ENCODE measurements at regions not wholly inside any gene's neighbourhood (a gene's known extent, or its start where the extent isn't known, plus 50 kb on each side); places are given as distances from the start of the nearest gene placed in this dataset.

GRCh38 chr7:54337466-54337865 is 204.7 kb upstream of the VSTM2A start:
- intact Hi-C loops (cut with micrococcal nuclease), result no loop called here
- ChIA-PET CTCF (no interaction called here), RAD21 (ENCODE audit: low non-redundant PET in 1 of 2, low total read pairs in 2 of 2, uncharacterized antibody in 2 of 2, unreplicated experiment in 2 of 2) (no interaction called here), POLR2A (no interaction called here)
- Histone ChIP-seq H3K9me3 (ENCODE audit: control insufficient read depth in 1 of 2, insufficient read depth in 1 of 2, low read depth in 1 of 2, low read length in 2 of 2) (peaks cover 0 to 3% of the 10 kb centered on the region in 2 experiments; a peak in 2 of 4 replicates), H3K27me3 (ENCODE audit: insufficient read depth, low read length) (no peaks in the 10 kb centered on the region), H3K4me1 (ENCODE audit: control insufficient read depth in 1 of 2, insufficient read depth in 2 of 2, low read length in 2 of 2) (no peaks in the 10 kb centered on the region), H3K79me2 (ENCODE audit: insufficient read depth, low read length) (no peaks in the 10 kb centered on the region), H3K36me3 (ENCODE audit: control insufficient read depth in 1 of 2, insufficient read depth in 2 of 2, low read length in 2 of 2) (no peaks in the 10 kb centered on the region), H2AFZ (ENCODE audit: low read depth, low read length, poor library complexity, severe bottlenecking) (no peak overlapping the region), H3K9ac (ENCODE audit: low read length) (no peak overlapping the region), H3K4me2 (ENCODE audit: low read length) (no peak overlapping the region), H4K20me1 (ENCODE audit: insufficient read depth) (no peaks in the 10 kb centered on the region), H3K9me2 (ENCODE audit: insufficient read depth) (no peaks in the 10 kb centered on the region), H3K4me3 (replicated peaks in 1 of 2; ENCODE audit: low read depth in 1 of 2, low read length in 2 of 2) (no peak overlapping the region), H3K27ac (ENCODE audit: low read depth, low read length) (no peak overlapping the region)
- TF ChIP-seq ZFX (IDR thresholded peaks at IDR 0.05) (no peak), JUND (IDR thresholded peaks at IDR 0.05) (no peak), EZH2phosphoT487 (IDR thresholded peaks at IDR 0.05; ENCODE audit: borderline replicate concordance) (no peak), EGR1 (IDR thresholded peaks at IDR 0.05; ENCODE audit: low read depth) (no peak), YY1 (IDR thresholded peaks at IDR 0.05; ENCODE audit: extremely low read depth, insufficient replicate concordance, low read depth, low read length) (no peak), TCF7L2 (IDR thresholded peaks at IDR 0.05; ENCODE audit: borderline replicate concordance, extremely low read depth, insufficient read depth, insufficient read length) (no peak), MAX (IDR thresholded peaks at IDR 0.05) (no peak), ELF1 (IDR thresholded peaks at IDR 0.05; ENCODE audit: borderline replicate concordance, low read depth) (no peak), EZH2 (IDR thresholded peaks at IDR 0.05) (no peak), SP1 (IDR thresholded peaks at IDR 0.05; ENCODE audit: low read depth) (no peak)
- TF ChIP-seq, protein P1, sequence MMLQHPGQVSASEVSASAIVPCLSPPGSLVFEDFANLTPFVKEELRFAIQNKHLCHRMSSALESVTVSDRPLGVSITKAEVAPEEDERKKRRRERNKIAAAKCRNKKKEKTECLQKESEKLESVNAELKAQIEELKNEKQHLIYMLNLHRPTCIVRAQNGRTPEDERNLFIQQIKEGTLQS (IDR thresholded peaks at IDR 0.05), result no peak
- TF ChIP-seq, protein P2, sequence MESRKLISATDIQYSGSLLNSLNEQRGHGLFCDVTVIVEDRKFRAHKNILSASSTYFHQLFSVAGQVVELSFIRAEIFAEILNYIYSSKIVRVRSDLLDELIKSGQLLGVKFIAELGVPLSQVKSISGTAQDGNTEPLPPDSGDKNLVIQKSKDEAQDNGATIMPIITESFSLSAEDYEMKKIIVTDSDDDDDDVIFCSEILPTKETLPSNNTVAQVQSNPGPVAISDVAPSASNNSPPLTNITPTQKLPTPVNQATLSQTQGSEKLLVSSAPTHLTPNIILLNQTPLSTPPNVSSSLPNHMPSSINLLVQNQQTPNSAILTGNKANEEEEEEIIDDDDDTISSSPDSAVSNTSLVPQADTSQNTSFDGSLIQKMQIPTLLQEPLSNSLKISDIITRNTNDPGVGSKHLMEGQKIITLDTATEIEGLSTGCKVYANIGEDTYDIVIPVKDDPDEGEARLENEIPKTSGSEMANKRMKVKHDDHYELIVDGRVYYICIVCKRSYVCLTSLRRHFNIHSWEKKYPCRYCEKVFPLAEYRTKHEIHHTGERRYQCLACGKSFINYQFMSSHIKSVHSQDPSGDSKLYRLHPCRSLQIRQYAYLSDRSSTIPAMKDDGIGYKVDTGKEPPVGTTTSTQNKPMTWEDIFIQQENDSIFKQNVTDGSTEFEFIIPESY (IDR thresholded peaks at IDR 0.05; ENCODE audit: extremely low read depth, insufficient replicate concordance, low read length), result no peak
- TF ChIP-seq, protein P3, sequence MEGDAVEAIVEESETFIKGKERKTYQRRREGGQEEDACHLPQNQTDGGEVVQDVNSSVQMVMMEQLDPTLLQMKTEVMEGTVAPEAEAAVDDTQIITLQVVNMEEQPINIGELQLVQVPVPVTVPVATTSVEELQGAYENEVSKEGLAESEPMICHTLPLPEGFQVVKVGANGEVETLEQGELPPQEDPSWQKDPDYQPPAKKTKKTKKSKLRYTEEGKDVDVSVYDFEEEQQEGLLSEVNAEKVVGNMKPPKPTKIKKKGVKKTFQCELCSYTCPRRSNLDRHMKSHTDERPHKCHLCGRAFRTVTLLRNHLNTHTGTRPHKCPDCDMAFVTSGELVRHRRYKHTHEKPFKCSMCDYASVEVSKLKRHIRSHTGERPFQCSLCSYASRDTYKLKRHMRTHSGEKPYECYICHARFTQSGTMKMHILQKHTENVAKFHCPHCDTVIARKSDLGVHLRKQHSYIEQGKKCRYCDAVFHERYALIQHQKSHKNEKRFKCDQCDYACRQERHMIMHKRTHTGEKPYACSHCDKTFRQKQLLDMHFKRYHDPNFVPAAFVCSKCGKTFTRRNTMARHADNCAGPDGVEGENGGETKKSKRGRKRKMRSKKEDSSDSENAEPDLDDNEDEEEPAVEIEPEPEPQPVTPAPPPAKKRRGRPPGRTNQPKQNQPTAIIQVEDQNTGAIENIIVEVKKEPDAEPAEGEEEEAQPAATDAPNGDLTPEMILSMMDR (IDR thresholded peaks at IDR 0.05 in 2 of 3, conservative IDR thresholded peaks at IDR 0.05 in 1 of 3; ENCODE audit: borderline replicate concordance in 1 of 3, insufficient read depth in 1 of 3, low read depth in 2 of 3, low read length in 2 of 3), result no peak
- TF ChIP-seq, protein P4, sequence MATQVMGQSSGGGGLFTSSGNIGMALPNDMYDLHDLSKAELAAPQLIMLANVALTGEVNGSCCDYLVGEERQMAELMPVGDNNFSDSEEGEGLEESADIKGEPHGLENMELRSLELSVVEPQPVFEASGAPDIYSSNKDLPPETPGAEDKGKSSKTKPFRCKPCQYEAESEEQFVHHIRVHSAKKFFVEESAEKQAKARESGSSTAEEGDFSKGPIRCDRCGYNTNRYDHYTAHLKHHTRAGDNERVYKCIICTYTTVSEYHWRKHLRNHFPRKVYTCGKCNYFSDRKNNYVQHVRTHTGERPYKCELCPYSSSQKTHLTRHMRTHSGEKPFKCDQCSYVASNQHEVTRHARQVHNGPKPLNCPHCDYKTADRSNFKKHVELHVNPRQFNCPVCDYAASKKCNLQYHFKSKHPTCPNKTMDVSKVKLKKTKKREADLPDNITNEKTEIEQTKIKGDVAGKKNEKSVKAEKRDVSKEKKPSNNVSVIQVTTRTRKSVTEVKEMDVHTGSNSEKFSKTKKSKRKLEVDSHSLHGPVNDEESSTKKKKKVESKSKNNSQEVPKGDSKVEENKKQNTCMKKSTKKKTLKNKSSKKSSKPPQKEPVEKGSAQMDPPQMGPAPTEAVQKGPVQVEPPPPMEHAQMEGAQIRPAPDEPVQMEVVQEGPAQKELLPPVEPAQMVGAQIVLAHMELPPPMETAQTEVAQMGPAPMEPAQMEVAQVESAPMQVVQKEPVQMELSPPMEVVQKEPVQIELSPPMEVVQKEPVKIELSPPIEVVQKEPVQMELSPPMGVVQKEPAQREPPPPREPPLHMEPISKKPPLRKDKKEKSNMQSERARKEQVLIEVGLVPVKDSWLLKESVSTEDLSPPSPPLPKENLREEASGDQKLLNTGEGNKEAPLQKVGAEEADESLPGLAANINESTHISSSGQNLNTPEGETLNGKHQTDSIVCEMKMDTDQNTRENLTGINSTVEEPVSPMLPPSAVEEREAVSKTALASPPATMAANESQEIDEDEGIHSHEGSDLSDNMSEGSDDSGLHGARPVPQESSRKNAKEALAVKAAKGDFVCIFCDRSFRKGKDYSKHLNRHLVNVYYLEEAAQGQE (IDR thresholded peaks at IDR 0.05; ENCODE audit: low read depth), result no peak
- ATAC-seq, result no peak
- no peak for DNase-seq (ENCODE audit: low read depth, low spot score)
- no TSS peak for BruUV-seq (replicated peaks)

All from HCT116 (cell line).